Progenitor cell of endocrine pancreas (in vitro differentiated cells): ENCODE measurements at regions not wholly inside any gene's neighbourhood (a gene's known extent, or its start where the extent isn't known, plus 50 kb on each side); places are given as distances from the start of the nearest gene placed in this dataset.

Experiments used
- DNase-seq: peaks from one replicate; pipeline ENCODE4 v3.0.0; 2021; ENCODE audit warnings: low spot score; ENCODE audit not compliant: unreplicated experiment
- H3K27ac Mint-ChIP-seq: 2 replicates; pipeline ENCODE4 v1.8.0; 2021; ENCODE audit warnings: mild to moderate bottlenecking, moderate library complexity, mixed read lengths
- H3K27me3 Mint-ChIP-seq: 2 replicates; pipeline ENCODE4 v1.8.0; 2021; ENCODE audit warnings: mixed read lengths
- H3K36me3 Mint-ChIP-seq: 2 replicates; pipeline ENCODE4 v1.8.0; 2022; ENCODE audit warnings: mixed read lengths; ENCODE audit not compliant: insufficient read depth
- H3K4me1 Mint-ChIP-seq: 2 replicates; pipeline ENCODE4 v1.8.0; 2021; ENCODE audit warnings: low read depth, mixed read lengths
- H3K4me3 Mint-ChIP-seq: 2 replicates; pipeline ENCODE4 v1.8.0; 2021; ENCODE audit warnings: low read depth, mild to moderate bottlenecking, moderate library complexity, mixed read lengths
- H3K9me3 Mint-ChIP-seq: 2 replicates; pipeline ENCODE4 v1.8.0; 2021; ENCODE audit warnings: low read depth, mixed read lengths
- CTCF ChIP-seq: fragments of 200-600 bp; sonication (generic); IDR thresholded peaks from one replicate; pipeline ENCODE4 v1.5.0; 2021; ENCODE audit warnings: antibody characterized with exemption, mild to moderate bottlenecking; ENCODE audit not compliant: unreplicated experiment

GRCh38 chr5:66436721-66437120 is 159.5 kb upstream of the MAST4 start:
- H3K4me1 Mint-ChIP-seq, result peaks cover 12% of the 10 kb centered on the region
- no peaks in the 10 kb centered on the region for H3K27me3 Mint-ChIP-seq
- no peak for DNase-seq
- peak; percentile 40 for TF ChIP-seq CTCF
- H3K9me3 Mint-ChIP-seq, result peaks cover 5% of the 10 kb centered on the region
- H3K27ac Mint-ChIP-seq, result no peak overlapping the region
- no peaks in the 10 kb centered on the region for H3K36me3 Mint-ChIP-seq
- H3K4me3 Mint-ChIP-seq, result no peak overlapping the region

GRCh38 chr5:66438087-66438486 is 158.1 kb upstream of the MAST4 start:
- peaks cover 25% of the 10 kb centered on the region for H3K4me1 Mint-ChIP-seq

GRCh38 chr5:66438696-66439095 is 157.5 kb upstream of the MAST4 start:
- TF ChIP-seq CTCF, result no peak
- no peak for DNase-seq
- Mint-ChIP-seq H3K9me3 (no peaks in the 10 kb centered on the region), H3K27me3 (no peaks in the 10 kb centered on the region), H3K27ac (no peak overlapping the region), H3K36me3 (no peaks in the 10 kb centered on the region), H3K4me1 (peaks cover 31% of the 10 kb centered on the region), H3K4me3 (no peak overlapping the region)

More at GRCh38 chr5:66438087-66438486, 158.1 kb upstream of the MAST4 start:
- H3K4me3 Mint-ChIP-seq, result no peak overlapping the region
- no peak for TF ChIP-seq CTCF
- no peak overlapping the region for H3K27ac Mint-ChIP-seq
- H3K36me3 Mint-ChIP-seq, result no peaks in the 10 kb centered on the region
- peaks cover 2% of the 10 kb centered on the region for H3K9me3 Mint-ChIP-seq
- no peaks in the 10 kb centered on the region for H3K27me3 Mint-ChIP-seq
- no peak for DNase-seq

GRCh38 chr5:66440202-66440680 is 156.0 kb upstream of the MAST4 start:
- H3K4me1 Mint-ChIP-seq, result peaks cover 31% of the 10 kb centered on the region
- no peaks in the 10 kb centered on the region for H3K36me3 Mint-ChIP-seq
- H3K27me3 Mint-ChIP-seq, result no peaks in the 10 kb centered on the region
- H3K27ac Mint-ChIP-seq, result peak overlapping the region; percentile 53
- no peak for DNase-seq
- no peaks in the 10 kb centered on the region for H3K9me3 Mint-ChIP-seq
- no peak for TF ChIP-seq CTCF
- H3K4me3 Mint-ChIP-seq, result no peak overlapping the region

GRCh38 chr5:66441351-66441750 is 154.8 kb upstream of the MAST4 start:
- no peak overlapping the region for H3K27ac Mint-ChIP-seq
- no peaks in the 10 kb centered on the region for H3K27me3 Mint-ChIP-seq
- no peaks in the 10 kb centered on the region for H3K9me3 Mint-ChIP-seq
- peaks cover 31% of the 10 kb centered on the region for H3K4me1 Mint-ChIP-seq
- TF ChIP-seq CTCF, result no peak
- DNase-seq, result no peak
- H3K4me3 Mint-ChIP-seq, result no peak overlapping the region
- H3K36me3 Mint-ChIP-seq, result no peaks in the 10 kb centered on the region
